ENCODE measurements at regions not wholly inside any gene's neighbourhood (a gene's known extent, or its start where the extent isn't known, plus 50 kb on each side); places are given as distances from the start of the nearest gene placed in this dataset.

DNA sequence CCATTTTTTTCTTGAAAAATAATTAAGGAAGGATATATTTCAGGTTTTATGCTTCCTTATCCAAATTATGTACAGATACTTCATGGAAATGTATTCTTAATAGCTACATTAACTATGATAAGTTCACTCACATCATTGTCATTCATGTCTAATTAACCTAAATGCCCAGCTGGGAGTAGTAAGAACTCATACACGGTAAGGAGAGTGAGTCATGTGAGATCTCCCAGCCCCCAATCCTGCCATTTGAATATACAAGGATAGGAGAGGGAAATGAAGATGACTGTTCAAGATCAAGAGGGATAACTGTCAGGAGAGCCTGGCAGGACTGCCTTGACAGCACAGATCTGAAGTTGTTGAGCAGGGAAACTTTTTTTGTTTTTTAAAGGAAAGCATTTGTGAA lies 343.4 kb upstream of the USP15 start:
- DNase-seq (ENCODE audit: low spot score): no peak
- in situ Hi-C loops (cut with MboI; ENCODE audit: low sequenced_read_pairs, unreplicated experiment): no loop called here
- TF ChIP-seq, protein P1, sequence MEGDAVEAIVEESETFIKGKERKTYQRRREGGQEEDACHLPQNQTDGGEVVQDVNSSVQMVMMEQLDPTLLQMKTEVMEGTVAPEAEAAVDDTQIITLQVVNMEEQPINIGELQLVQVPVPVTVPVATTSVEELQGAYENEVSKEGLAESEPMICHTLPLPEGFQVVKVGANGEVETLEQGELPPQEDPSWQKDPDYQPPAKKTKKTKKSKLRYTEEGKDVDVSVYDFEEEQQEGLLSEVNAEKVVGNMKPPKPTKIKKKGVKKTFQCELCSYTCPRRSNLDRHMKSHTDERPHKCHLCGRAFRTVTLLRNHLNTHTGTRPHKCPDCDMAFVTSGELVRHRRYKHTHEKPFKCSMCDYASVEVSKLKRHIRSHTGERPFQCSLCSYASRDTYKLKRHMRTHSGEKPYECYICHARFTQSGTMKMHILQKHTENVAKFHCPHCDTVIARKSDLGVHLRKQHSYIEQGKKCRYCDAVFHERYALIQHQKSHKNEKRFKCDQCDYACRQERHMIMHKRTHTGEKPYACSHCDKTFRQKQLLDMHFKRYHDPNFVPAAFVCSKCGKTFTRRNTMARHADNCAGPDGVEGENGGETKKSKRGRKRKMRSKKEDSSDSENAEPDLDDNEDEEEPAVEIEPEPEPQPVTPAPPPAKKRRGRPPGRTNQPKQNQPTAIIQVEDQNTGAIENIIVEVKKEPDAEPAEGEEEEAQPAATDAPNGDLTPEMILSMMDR (IDR thresholded peaks at IDR 0.05; ENCODE audit: borderline replicate concordance, control extremely low read depth, extremely low read depth, insufficient read depth, missing control alignments): no peak

DNA sequence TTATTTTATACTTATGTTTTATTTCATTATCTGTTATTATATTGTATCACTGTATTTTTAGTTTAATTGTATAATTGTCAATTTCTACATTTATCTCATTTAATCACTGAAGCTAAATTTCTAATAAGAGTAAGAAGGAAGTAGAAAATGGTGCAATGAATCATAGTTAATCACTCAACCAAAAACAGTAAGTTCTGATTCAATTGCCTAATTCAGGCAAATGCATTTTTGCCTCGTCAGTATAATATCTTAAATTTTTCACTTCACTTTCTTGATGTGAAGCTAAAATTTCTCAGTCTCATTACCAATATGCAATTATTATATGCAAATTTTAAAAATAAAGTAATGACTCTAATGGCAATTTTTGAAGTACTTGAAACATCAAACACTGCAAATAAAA lies 340.5 kb upstream of the USP15 start:
- TF ChIP-seq, protein P1 (IDR thresholded peaks at IDR 0.05; ENCODE audit: borderline replicate concordance, control extremely low read depth, extremely low read depth, insufficient read depth, missing control alignments): no peak
- in situ Hi-C loops (cut with MboI; ENCODE audit: low sequenced_read_pairs, unreplicated experiment): no loop called here
- DNase-seq (ENCODE audit: low spot score): no peak

DNA sequence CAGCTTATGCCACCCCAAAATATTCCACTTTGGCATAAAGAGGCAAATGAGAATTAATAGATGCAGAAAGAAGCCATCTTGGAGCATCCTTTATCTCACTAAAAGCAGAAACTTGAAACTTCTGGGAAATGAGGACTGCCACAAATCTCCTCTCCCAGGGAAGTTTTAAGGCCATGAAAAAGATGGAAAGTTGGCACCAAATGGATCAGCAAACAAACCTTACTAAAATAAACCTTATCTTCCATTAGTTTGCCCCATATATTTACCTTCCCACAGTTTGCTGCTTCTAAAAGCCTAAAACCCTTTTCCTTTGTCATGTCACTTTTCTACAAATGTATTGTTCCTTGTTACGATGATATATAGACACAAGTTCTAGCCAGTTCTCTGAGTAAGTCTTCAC lies 340.0 kb upstream of the USP15 start:
- in situ Hi-C loops (cut with MboI; ENCODE audit: low sequenced_read_pairs, unreplicated experiment): no loop called here
- no peak for DNase-seq (ENCODE audit: low spot score)
- TF ChIP-seq, protein P1 (IDR thresholded peaks at IDR 0.05; ENCODE audit: borderline replicate concordance, control extremely low read depth, extremely low read depth, insufficient read depth, missing control alignments): no peak

DNA sequence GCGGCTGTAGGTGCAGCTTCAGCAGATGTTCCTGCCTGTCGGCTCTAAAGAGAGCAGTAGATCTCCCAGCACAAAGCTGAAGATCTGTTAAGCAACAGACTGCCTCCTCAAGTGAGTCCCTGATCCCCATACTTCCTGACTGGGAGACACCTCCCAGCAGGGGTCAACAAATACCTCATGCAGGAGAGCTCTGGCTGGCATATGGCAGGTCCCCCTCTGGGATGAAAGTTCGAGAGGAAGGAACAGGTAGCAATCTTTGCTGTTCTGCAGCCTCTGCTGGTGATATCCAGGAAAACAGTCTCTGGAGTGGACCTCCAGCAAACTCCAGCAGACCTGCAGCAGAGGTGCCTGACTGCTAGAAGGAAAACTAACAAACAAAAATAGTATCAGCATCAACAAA lies 337.1 kb upstream of the USP15 start:
- TF ChIP-seq, protein P1 (IDR thresholded peaks at IDR 0.05; ENCODE audit: borderline replicate concordance, control extremely low read depth, extremely low read depth, insufficient read depth, missing control alignments): no peak
- in situ Hi-C loops (cut with MboI; ENCODE audit: low sequenced_read_pairs, unreplicated experiment): no loop called here
- DNase-seq (ENCODE audit: low spot score): no peak

DNA sequence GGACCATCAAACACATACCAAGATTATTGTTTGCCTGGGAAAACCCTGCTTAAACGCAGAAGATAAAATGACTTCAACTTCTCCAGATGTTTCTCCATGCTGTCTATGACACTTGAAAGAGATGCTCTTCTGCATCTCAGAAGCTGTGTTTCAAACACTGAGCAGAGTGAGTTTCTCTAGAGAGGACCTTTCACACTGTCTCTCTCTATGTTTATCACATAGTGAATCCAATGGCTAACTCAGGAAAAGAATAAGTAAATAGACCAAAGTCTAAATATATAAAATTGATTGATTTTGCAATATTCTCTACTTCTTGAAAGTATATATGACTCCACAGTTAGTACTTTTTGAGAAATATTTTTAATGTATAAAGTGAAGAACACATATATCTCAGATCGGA lies 325.6 kb upstream of the USP15 start:
- in situ Hi-C loops (cut with MboI; ENCODE audit: low sequenced_read_pairs, unreplicated experiment): no loop called here
- TF ChIP-seq, protein P1 (IDR thresholded peaks at IDR 0.05; ENCODE audit: borderline replicate concordance, control extremely low read depth, extremely low read depth, insufficient read depth, missing control alignments): no peak
- DNase-seq (ENCODE audit: low spot score): no peak

DNA sequence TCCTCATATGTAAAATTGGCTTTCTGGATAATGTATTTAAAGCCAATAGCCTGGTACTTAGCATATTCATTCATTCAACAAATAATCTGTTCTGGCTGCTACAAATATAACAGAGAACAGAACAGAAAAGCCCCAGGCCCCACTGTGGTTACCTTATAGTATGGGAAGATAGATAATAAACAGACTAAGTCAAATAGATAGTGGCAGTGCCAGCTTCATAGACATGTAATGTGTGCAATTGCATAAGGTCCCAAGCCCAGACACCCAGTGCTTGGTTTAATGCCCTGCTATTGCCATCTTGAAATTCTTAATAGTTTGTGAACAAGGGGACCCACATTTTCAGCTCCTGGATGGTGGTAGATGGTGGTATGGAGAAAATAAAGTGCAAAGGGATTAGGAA lies 320.2 kb upstream of the USP15 start:
- TF ChIP-seq, protein P1 (IDR thresholded peaks at IDR 0.05; ENCODE audit: borderline replicate concordance, control extremely low read depth, extremely low read depth, insufficient read depth, missing control alignments): no peak
- no peak for DNase-seq (ENCODE audit: low spot score)
- in situ Hi-C loops (cut with MboI; ENCODE audit: low sequenced_read_pairs, unreplicated experiment): no loop called here

DNA sequence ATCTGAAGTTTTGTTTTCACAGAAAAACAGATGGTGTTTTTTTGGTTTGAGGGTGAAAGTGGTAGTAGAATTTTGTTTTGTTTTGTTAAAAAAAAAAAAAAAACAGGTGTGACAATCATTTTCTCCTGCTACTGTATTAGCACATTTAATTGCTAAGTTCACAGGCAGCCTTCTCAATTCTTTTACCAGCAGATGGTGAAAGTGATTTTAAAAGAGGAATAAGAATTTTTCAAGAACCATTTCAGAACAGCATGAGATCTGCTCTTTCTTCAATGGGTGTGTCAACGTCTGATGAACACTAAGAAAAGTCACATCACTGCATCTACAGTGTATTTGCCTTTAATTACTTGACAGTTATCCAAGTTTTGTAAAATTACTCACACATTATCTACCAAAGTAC lies 303.7 kb upstream of the USP15 start:
- in situ Hi-C loops (cut with MboI; ENCODE audit: low sequenced_read_pairs, unreplicated experiment): no loop called here
- TF ChIP-seq, protein P1 (IDR thresholded peaks at IDR 0.05; ENCODE audit: borderline replicate concordance, control extremely low read depth, extremely low read depth, insufficient read depth, missing control alignments): no peak
- DNase-seq (ENCODE audit: low spot score): no peak

Measured in GM13976 (cell line).